HG03460 (cell line): ENCODE measurements at regions not wholly inside any gene's neighbourhood (a gene's known extent, or its start where the extent isn't known, plus 50 kb on each side); places are given as distances from the start of the nearest gene placed in this dataset.

Experiments used
- ATAC-seq: cut with Tn5 transposase; IDR thresholded peaks from one replicate; pipeline ENCODE4 v1.9.1; 2021; ENCODE audit not compliant: unreplicated experiment

GRCh38 chr13:110965038-110965754 is 50.3 kb upstream of the ANKRD10 start:
- ATAC-seq: peak; percentile 98
